ENCODE measurements at regions not wholly inside any gene's neighbourhood (a gene's known extent, or its start where the extent isn't known, plus 50 kb on each side); places are given as distances from the start of the nearest gene placed in this dataset.

DNA sequence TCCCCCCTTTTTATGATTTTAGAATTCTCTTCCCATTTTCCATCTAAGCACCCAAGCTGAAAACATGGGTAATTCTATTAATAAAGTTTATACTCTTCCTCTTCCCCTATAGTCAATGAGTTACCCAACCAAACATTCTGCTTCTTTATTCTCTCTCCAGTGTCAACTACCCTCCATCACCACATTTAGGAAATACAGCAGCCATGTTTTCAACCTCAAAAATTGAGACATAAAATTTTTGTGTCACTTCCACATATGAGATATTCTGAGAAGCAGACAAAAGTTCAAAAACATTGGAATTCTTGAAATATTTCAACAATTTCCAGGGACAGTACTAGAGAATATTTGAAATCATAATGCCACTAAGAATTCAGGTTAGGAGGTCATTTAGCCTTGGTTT lies 64.8 kb upstream of the ATP1A1 start:
- Histone ChIP-seq H3K79me2 (ENCODE audit: control insufficient read depth, insufficient read depth, low read length) (no peaks in the 10 kb centered on the region), H3K27me3 (ENCODE audit: control insufficient read depth in 2 of 2, insufficient read depth in 2 of 2, low read length in 2 of 2) (peaks cover 0 to 5% of the 10 kb centered on the region in 2 experiments; a peak in 2 of 5 replicates), H4K20me1 (replicated peaks; ENCODE audit: control insufficient read depth, insufficient read depth, low read length) (no peaks in the 10 kb centered on the region), H3K9me3 (replicated peaks; ENCODE audit: control insufficient read depth, insufficient read depth, low read depth, low read length) (no peaks in the 10 kb centered on the region), H3K36me3 (ENCODE audit: control insufficient read depth, insufficient read depth, low read length) (no peaks in the 10 kb centered on the region), H3K4me3 (no peak overlapping the region), H3K9ac (ENCODE audit: insufficient read depth in 1 of 2, low read depth in 2 of 2, low read length in 2 of 2) (no peak overlapping the region), H3K4me2 (ENCODE audit: insufficient read depth, low read length) (no peak overlapping the region), H3K27ac (ENCODE audit: extremely low read depth, low read depth, low read length) (no peak overlapping the region), H3K9me1 (ENCODE audit: control insufficient read depth, insufficient read depth, low read length) (no peaks in the 10 kb centered on the region), H3K4me1 (replicated peaks in 1 of 2; ENCODE audit: control insufficient read depth in 2 of 2, insufficient read depth in 2 of 2, low read length in 2 of 2) (no peaks in the 10 kb centered on the region), H2AFZ (ENCODE audit: low read depth, low read length) (no peak overlapping the region)
- intact Hi-C loops (cut with micrococcal nuclease) (no loop called here), in situ Hi-C loops (cut with MboI) (no loop called here)
- FAIRE-seq, result no peak
- TF ChIP-seq KLF10 (CRISPR knock-in tag; IDR thresholded peaks at IDR 0.05) (no peak), PHTF2 (CRISPR knock-in tag; IDR thresholded peaks at IDR 0.05) (no peak), BMI1 (IDR thresholded peaks at IDR 0.05; ENCODE audit: low read length) (no peak), ZNF79 (CRISPR knock-in tag; IDR thresholded peaks at IDR 0.05; ENCODE audit: low read depth) (no peak), HNRNPL (IDR thresholded peaks at IDR 0.05; ENCODE audit: low read depth, low read length) (no peak), ZNF197 (CRISPR knock-in tag; IDR thresholded peaks at IDR 0.05; ENCODE audit: low read depth) (no peak), MEF2D (tag; conservative IDR thresholded peaks at IDR 0.05; ENCODE audit: low read depth) (no peak), FOXK1 (CRISPR knock-in tag; IDR thresholded peaks at IDR 0.05; ENCODE audit: borderline replicate concordance) (no peak)
- TF ChIP-seq, protein P1, sequence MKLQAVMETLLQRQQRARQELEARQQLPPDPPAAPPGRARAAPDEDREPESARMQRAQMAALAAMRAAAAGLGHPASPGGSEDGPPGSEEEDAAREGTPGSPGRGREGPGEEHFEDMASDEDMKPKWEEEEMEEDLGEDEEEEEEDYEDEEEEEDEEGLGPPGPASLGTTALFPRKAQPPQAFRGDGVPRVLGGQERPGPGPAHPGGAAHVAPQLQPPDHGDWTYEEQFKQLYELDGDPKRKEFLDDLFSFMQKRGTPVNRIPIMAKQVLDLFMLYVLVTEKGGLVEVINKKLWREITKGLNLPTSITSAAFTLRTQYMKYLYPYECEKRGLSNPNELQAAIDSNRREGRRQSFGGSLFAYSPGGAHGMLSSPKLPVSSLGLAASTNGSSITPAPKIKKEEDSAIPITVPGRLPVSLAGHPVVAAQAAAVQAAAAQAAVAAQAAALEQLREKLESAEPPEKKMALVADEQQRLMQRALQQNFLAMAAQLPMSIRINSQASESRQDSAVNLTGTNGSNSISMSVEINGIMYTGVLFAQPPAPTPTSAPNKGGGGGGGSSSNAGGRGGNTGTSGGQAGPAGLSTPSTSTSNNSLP (IDR thresholded peaks at IDR 0.05; ENCODE audit: borderline replicate concordance, low read depth, low read length), result no peak
- TF ChIP-seq, protein P2, sequence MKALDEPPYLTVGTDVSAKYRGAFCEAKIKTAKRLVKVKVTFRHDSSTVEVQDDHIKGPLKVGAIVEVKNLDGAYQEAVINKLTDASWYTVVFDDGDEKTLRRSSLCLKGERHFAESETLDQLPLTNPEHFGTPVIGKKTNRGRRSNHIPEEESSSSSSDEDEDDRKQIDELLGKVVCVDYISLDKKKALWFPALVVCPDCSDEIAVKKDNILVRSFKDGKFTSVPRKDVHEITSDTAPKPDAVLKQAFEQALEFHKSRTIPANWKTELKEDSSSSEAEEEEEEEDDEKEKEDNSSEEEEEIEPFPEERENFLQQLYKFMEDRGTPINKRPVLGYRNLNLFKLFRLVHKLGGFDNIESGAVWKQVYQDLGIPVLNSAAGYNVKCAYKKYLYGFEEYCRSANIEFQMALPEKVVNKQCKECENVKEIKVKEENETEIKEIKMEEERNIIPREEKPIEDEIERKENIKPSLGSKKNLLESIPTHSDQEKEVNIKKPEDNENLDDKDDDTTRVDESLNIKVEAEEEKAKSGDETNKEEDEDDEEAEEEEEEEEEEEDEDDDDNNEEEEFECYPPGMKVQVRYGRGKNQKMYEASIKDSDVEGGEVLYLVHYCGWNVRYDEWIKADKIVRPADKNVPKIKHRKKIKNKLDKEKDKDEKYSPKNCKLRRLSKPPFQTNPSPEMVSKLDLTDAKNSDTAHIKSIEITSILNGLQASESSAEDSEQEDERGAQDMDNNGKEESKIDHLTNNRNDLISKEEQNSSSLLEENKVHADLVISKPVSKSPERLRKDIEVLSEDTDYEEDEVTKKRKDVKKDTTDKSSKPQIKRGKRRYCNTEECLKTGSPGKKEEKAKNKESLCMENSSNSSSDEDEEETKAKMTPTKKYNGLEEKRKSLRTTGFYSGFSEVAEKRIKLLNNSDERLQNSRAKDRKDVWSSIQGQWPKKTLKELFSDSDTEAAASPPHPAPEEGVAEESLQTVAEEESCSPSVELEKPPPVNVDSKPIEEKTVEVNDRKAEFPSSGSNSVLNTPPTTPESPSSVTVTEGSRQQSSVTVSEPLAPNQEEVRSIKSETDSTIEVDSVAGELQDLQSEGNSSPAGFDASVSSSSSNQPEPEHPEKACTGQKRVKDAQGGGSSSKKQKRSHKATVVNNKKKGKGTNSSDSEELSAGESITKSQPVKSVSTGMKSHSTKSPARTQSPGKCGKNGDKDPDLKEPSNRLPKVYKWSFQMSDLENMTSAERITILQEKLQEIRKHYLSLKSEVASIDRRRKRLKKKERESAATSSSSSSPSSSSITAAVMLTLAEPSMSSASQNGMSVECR (CRISPR knock-in tag; IDR thresholded peaks at IDR 0.05), result no peak
- no TSS peak for BruUV-seq (replicated peaks)
- no peak for DNase-seq (ENCODE audit: extremely low read depth in 1 of 4, low spot score in 3 of 4)
- ChIA-PET CTCF (ENCODE audit: low intra/inter-chr PET ratio) (no interaction called here), POLR2A (interaction anchor here (0.8 to 0.9 kb wide), 2 partner anchors 14 to 162 kb away, joined by 3 to 4 read pairs; no protein-coding TSS in a partner anchor)
- ATAC-seq, result no peak

Data from K562 (cell line).